GM18519 (cell line): ENCODE measurements at regions not wholly inside any gene's neighbourhood (a gene's known extent, or its start where the extent isn't known, plus 50 kb on each side); places are given as distances from the start of the nearest gene placed in this dataset.

Experiments
- ATAC-seq: cut with Tn5 transposase; IDR thresholded peaks from one replicate; pipeline ENCODE4 v1.9.1; 2021; ENCODE audit warnings: mild to moderate bottlenecking, moderate library complexity; ENCODE audit not compliant: unreplicated experiment, low FRiP score

DNA sequence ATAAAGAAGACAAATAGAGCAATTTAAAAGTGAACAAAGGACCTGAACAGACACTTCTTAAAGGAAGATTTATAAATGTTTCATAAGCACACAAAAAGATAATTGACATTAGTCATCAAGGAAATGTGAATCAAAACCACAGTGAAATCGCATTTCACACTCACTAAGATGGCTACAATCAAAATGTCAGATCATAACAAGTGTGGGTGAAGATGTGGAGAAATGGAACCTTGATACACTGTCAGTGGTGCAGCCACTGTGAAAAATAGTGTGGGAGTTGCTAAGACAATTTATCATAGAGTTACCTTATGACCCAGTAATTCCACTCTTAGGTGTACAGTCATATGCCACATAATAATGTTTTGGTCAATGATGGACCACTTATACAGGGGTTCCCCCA lies 54.5 kb upstream of the HTR4 start:
- ATAC-seq: no peak

DNA sequence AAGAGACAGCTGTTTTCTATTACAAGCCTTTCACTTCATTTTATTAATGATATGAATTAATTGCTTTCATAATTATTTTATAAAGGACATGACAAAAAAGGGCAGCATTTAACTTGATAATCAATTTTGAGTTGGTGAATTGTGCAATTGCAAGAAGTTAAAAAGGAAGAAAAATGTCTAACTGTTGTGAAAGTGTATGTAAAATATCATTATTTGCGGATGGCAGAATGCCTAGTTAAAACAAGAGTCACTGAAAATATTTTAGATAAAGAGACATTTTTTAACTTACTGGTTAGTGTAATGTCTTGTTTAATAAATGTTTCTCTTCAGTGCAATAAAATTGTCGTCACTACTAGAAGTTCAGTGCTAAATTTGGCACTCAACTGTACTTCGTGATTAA lies 57.6 kb upstream of the HTR4 start:
- ATAC-seq: no peak

DNA sequence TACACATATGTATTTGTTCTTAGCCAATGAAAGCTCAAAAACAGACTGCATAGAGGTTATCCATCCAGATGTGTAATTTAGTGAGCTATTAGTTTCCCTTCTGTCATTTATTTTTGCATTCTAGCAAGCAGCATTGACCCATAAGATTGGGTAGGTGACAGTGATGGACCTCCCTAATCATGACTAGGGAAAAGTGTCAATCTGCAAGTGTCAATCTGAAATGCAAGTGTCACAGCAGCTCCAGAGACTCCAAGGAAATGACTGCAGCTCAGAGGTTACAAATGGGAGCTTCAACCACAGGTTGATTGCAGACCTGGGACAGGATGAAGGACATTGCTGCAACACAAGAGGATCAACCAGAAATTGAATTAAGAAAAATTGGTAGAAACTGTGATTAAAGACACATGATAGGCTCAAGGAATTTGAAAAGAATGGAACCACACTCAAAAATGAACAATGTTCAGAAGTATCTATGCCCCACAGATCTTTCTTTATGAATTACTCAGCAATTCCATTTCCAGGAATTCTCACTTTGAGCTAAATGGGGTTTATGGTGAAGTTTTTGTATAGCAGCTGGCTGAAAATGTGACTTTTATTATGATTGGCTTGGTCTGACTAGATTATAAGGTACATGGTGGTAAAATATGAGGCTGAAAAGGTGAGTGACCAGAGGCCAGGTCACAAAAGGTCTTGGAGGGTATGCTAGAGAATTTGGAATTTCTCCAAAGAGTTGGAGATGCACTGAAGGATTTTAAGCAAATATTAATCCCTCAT lies 59.6 kb upstream of the HTR4 start:
- no peak for ATAC-seq

DNA sequence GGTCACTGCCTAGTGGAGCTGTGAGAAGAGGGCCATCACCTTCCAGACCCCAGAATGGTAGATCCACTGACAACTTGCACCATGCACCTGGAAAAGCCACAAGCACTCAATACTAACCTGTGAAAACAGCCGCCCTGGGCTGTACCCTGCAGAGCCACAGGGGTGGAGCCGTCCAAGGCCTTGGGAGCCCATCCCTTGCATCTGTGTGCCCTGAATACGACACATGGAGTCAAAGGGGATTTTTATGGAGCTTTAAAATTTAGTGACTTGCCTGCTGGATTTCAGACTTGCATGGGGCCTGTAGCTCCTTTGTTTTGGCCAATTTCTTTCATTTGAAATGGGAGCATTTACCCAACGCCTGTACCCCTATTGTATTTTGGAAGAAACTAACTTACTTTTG lies 62.4 kb upstream of the HTR4 start:
- ATAC-seq: no peak

DNA sequence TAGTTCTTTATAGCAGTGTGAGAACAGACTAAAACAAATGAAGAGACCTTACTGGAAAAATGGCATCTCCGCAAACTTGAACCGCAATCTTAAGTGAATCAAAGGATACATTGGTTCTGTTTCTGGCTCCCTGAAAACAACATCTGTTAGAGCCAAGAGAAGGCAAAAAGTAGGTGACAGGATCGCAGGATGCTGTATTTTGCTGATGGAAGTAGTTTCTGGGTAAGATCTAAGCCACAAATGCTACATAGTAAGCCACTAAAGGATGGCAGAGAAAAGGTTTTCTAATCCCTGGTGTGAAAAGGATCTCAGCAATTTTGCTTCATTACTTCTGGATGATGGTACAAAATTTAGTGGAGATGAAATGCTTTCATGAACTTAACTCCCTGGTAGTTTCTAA lies 63.3 kb upstream of the HTR4 start:
- ATAC-seq: no peak

DNA sequence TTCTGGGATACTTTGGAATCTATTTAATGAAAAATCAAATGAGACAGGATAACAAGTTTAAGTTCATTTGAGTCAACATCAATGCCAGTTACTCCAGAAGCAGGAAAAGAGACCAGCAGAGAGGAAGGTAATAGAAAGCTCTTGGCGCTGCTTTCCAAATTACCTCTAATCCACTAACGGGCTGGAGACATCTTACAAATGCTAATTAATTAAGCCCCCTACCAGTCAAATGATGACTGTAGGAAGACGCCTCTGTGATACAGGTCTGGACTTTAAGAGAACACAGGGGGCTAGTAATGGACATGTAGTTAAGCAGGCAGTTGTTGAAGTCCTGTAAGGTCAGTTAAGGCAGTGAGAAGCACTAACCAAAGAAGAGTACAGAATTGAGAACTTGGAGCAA lies 65.3 kb upstream of the HTR4 start:
- ATAC-seq: no peak

DNA sequence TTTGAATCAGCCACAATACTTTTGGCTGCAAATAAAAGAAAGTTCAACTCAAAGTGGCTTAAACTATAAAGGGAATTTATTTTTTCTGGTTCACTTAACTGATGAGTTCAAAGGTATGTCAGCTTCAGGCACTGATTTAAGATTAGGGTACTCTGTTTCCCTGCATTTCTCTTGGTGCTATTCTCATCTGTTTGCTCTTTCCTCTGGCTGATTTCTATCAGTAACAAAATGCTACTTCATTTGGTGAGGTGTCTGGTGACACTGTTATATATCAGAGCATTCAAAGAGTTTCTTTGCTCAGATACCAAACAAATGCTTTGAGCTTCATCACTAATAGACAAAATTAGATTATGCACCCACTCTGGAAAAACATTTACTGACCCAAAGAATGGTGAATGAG lies 65.9 kb upstream of the HTR4 start:
- no peak for ATAC-seq

DNA sequence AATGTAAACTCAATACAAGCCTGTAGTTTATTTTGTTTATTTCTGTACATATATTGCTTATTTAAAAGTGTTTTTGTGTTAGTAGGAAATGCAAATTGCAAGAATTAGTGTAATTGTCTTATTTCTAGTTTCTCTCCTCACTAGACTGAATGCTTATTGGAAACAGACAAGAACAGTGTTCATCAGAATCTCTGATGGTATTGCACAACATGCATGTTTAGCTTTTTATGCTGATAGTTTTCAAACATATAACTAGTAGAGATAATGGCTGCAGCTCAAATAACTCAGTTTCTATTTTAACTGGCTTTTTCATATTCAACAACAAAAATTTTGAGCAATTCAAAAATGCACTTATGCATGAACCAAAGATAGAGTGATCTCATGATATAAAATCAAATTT lies 68.8 kb upstream of the HTR4 start:
- ATAC-seq: no peak

DNA sequence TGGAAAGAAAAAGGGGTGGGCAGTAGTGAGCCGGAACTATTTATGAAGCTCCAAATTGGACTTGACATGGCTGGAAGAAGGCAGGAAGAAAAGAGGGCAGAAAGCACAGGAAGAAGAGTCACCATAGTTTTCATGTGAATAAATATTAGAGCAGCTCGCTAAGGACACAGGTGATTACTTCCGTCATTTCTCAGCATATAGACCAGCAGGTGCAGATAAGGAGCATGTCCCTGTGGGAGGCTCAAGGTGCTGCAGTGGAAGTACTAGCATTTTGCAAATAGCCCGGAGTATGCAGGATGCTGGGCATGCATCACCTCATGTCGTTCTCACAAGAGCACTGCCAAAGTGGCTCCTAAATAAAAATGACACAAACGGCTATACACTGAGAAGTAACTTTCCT lies 71.3 kb upstream of the HTR4 start:
- no peak for ATAC-seq

DNA sequence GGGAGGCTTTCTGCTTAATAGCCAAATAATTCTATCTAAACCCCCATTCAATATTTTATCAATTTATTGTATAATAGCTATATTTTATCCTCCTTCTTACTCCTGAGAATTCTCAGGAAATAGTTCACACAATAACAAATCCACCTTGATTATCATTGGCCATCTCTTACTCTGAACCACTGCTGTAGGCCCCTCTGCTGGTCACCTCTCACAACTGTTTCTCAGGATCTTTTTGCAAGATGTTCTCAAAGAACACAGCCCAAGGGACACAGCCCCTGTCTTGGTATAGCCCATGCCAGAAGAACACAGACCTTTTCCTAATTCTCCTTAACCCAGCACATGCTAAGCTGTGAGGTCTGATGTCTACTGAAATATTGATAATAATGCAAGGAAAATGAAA lies 74.9 kb upstream of the HTR4 start:
- no peak for ATAC-seq

DNA sequence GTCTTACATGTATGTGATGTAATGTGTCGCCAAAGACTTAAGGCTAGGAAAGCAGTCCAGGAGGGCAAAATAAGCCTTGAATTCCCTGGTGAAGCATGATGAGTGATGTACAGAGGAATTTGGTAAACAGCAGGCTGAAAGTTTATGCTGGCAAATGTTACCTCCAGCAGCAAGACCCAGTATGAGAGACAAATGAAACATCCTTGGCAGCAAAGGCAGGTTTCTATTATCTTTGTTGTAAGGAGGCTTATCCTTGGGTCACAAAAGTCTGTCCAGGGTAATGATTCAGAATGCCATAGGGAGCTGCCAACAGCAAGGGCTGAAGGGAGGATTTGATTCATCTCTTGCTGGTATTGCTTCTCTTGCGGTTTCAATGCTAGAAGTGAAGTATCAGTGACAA lies 75.9 kb upstream of the HTR4 start:
- no peak for ATAC-seq

DNA sequence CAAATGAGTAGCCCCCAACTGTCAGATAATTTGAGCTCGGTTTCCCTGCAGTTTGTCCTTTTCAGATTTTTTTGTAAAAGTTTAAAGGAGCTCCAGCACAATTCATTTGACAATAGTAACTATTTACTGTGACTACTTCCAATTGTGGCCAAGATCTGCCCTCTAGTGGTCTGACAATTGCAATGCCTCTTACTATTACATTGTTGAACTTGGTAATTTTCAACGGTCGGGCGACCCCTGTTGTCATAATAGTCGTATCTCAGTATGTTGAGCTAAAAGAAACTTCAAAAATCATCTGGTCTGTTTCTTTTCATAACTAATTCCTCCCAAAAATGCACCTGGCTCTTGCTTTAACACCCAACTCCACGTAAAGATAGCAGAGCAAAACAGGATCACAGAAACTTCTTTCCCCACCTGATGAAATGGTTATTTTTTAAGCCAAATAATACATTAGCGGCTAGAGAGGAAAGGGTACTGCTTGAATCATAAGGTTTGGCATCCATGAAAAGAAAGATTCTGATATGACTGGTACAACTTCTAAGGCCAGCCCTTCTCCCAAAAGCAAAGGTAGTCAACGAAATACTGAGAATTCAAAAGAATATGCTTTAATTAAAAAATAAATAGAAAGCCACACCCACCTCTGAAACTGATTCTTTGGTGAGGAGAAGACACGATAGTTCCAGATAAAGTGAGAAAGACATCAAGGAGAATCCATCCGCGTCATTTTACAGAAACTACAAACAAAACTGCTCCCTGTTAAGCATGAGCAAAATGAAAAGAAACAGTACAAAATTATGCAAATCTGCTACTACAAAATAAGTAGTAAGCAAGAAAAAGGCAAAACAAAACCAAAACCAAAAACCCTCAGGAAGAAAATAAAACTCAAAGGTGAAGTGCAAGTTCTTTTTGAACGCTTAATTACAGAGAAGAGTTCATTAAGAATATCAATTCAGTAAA lies 76.9 kb upstream of the HTR4 start:
- ATAC-seq: peak; percentile 96

DNA sequence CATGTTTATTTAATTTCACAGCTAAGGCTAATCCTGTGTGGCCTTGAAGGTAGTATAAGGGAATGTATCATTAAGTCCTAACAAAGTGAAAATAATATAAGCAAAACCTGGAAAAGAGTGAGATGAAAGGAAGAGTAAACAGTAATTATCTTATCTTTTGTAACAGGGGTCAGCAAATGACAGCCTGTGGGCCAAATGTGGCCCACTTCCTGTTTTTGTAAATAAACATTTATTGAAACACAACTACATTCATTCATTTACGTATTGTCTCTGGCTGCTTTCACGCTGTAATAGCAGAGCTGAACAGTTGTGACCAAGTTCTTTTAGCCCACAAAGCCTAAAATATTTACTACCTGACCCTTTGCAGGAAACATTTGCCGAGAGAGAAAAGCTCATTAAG lies 78.4 kb upstream of the HTR4 start:
- ATAC-seq: no peak

DNA sequence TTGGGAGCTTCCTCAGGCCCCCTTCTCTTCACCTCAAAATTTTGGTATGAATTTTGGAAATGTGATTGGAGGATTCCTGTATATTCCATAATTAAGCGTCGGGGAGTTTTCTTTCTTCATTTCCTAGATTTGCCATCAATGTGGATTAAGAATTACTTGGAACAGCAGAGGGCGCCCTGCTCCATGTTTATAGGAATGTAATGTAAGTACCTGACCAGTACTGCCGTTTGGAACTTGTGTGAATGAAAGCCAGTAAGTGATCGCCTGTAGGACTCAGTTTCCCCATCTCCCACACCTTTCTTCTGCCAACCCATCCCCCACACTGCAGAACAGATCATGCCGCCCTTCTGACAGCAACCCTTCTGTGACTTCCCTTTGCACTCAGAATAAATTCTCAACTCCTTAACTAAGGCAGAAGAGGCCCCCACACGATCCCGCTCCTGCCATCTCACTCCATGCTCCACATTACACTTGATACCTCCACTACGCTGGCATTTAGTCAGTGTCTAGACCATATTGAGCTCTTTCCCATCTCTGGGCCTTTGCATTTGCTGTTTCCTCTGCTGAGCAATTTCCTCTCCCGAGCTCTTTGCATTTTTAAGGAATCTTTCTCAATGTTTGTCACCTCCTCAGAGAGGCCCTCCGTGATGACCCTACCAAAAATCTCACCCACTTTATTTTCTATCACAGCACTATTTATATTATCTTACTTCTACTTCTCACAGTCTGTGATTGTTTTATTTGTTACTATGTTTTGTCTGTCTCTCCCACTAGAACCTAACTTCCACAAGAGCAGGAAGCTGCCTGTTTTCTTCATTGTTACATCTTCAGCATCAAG lies 79.5 kb upstream of the HTR4 start:
- no peak for ATAC-seq

DNA sequence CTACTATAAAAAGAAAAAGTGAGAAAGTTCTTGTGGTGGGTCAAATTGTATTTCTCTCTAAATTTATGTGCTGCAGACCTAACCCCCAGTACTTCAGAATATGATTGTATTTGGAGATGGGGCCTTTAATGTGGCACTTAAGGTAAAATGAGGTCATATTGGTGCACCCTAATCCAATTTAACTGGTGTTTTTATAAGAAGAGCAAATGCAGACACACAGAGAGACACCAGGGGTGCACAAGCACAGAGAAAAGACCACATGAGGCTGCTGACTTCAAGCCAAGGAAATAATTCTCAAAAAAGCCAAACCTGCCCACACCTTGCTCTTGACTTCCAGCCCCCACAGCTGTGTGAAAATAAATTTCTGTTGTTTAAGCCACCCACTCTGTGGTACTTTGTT lies 80.2 kb upstream of the HTR4 start:
- ATAC-seq: no peak

DNA sequence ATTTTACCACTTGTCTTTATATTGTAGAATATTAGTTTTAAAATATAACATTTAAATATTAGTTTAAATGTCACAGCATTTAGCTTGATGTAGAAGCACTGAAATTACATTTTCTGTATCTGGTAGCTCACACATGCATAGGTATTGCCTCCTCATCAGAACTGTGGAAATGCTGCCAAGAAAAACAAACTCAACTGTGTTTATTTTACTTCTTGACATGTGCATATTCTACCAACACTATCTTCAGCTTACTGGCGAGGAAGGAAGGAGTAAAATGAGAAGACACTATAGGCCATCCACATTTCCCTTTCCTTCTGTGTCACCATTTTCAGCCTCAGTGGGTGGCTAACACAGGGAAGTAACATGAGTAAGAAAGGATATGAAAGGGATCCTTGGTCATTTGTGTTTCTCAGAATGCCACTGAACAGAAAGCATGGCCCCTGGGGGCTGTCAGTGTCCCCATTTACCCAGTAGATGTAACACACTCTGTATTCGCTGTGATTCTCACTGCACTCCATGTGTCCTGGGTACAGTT lies 81.0 kb upstream of the HTR4 start:
- ATAC-seq: no peak

DNA sequence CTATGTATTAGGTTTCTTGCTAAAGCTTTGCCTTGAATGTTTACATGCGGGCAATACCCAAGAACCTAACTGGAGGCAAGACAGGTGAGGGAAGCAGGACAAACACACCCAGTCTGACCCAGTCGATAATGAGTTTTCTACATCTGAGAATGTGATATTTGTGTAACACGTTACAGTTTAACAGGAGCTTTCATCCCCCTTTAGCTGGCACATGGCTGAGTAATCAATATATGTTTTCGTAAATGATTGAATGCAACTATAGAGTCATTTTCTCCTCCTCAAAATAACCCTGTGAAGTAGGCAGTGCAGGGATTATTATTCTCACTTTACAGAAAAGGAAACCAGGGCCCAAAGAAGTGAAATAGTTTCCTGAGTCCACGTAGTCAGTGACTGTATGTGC lies 84.7 kb upstream of the HTR4 start:
- no peak for ATAC-seq

DNA sequence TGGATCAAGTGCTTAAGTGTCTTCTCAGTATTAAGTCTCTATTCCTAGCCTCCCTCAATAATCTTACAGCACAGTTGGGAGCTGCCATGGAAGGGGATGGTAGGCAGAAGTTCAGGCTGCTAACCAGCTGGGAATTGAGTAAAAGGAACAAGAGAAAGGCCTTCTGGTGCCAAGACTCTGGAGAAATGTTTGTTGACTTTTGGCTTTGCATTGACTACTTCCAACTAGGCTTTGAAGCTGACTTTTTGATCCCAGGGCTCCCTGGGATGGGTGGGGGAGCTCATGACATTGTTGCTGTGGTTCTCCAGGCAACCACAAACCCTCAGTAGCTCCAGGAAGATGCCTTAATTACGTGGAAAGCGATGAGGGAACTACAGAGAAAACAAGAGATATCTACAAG lies 85.2 kb upstream of the HTR4 start:
- ATAC-seq: no peak

DNA sequence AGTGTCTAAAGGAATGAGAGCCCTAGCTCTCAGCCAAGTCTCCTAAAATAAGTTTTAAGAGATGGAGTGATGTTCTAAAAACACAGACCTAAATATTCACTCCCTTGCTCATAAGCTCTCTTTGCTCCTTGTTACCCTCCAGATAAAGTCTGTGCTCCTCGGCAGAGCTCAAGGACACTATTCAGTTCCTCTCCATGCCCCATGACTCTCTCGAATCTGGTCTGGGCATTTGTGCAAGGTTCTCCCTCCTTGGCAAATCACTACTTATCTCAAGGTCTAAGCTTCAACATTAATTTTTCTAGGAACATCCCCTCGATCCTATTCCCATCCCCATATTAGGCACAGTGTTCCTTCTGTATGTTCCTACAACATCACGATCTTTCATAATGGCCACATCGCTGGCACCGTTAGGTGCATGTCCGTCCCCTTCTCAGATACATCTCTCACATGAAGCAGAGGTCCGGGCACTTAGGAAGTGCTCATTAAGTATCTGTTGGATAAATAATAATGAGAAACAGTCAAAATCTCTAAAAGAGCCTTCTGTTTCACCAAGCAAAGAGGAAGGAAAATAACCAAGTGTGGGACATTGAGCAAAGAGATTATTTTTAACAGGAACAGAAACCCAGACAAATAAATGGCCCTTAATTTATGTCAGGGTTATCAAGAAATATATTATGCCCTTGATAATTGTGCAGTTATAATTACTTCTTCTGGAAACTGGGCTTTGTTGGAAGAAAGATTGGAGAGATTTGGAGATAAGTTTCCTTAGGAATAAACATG lies 85.9 kb upstream of the HTR4 start:
- no peak for ATAC-seq
